BE2C (cell line): ENCODE measurements at regions not wholly inside any gene's neighbourhood (a gene's known extent, or its start where the extent isn't known, plus 50 kb on each side); places are given as distances from the start of the nearest gene placed in this dataset.

Experiments
- DNase-seq: peaks from one replicate; pipeline ENCODE4 v3.0.0-alpha.2; 2020
- H3K27me3 ChIP-seq: fragments of 250-450 bp; sonication (Bioruptor Pico); 2 replicates; pipeline ENCODE4 v1.5.1; 2020; ENCODE audit warnings: mild to moderate bottlenecking
- H3K36me3 ChIP-seq: fragments of 250-450 bp; sonication (Bioruptor Pico); 2 replicates; pipeline ENCODE4 v1.5.1; 2020; ENCODE audit warnings: mild to moderate bottlenecking
- H3K4me1 ChIP-seq: fragments of 250-450 bp; sonication (Bioruptor Pico); 2 replicates; pipeline ENCODE4 v1.5.1; 2020
- H3K4me3 ChIP-seq: 2 replicates; pipeline ENCODE4 v1.5.1; 2011; ENCODE audit warnings: low read depth, low read length
- H3K9me3 ChIP-seq: fragments of 250-450 bp; sonication (Bioruptor Pico); 2 replicates; pipeline ENCODE4 v1.5.1; 2020
- CTCF ChIP-seq: IDR thresholded peaks from 2 replicates; pipeline ENCODE4 v1.5.1; 2012; ENCODE audit warnings: mild to moderate bottlenecking, low read depth, low read length

- Histone ChIP-seq H3K36me3 (no peaks in the 10 kb centered on the region), H3K4me1 (no peaks in the 10 kb centered on the region), H3K27me3 (no peaks in the 10 kb centered on the region), H3K9me3 (no peaks in the 10 kb centered on the region), H3K4me3 (no peak overlapping the region)
- no peak for DNase-seq
- no peak for TF ChIP-seq CTCF
Measured at GRCh38 chr4:142933207-142933606, 87.1 kb upstream of the INPP4B start.

- Histone ChIP-seq H3K4me3 (no peak overlapping the region), H3K4me1 (no peaks in the 10 kb centered on the region), H3K36me3 (no peaks in the 10 kb centered on the region), H3K9me3 (no peaks in the 10 kb centered on the region; the same call in 1 of the 2 replicates), H3K27me3 (no peaks in the 10 kb centered on the region)
- no peak for TF ChIP-seq CTCF
- DNase-seq, result peak; percentile 52
Measured at GRCh38 chr4:142940425-142941330, 94.6 kb upstream of the INPP4B start.

- Histone ChIP-seq H3K4me3 (no peak overlapping the region), H3K27me3 (no peaks in the 10 kb centered on the region), H3K9me3 (no peaks in the 10 kb centered on the region; the same call in 1 of the 2 replicates), H3K36me3 (no peaks in the 10 kb centered on the region), H3K4me1 (no peaks in the 10 kb centered on the region)
- TF ChIP-seq CTCF, result no peak
- DNase-seq, result no peak
Measured at GRCh38 chr4:142944565-142944964, 98.5 kb upstream of the INPP4B start.

- Histone ChIP-seq H3K27me3 (no peaks in the 10 kb centered on the region), H3K4me1 (no peaks in the 10 kb centered on the region), H3K9me3 (no peaks in the 10 kb centered on the region), H3K36me3 (no peaks in the 10 kb centered on the region), H3K4me3 (no peak overlapping the region)
- no peak for TF ChIP-seq CTCF
- no peak for DNase-seq
Measured at GRCh38 chr4:142952821-142953580, 106.9 kb upstream of the INPP4B start.

- TF ChIP-seq CTCF, result no peak
- Histone ChIP-seq H3K4me3 (no peak overlapping the region), H3K27me3 (no peaks in the 10 kb centered on the region), H3K36me3 (no peaks in the 10 kb centered on the region), H3K9me3 (no peaks in the 10 kb centered on the region), H3K4me1 (no peaks in the 10 kb centered on the region)
- no peak for DNase-seq
Measured at GRCh38 chr4:142954415-142954814, 108.3 kb upstream of the INPP4B start.
